ENCODE measurements at regions not wholly inside any gene's neighbourhood (a gene's known extent, or its start where the extent isn't known, plus 50 kb on each side); places are given as distances from the start of the nearest gene placed in this dataset.
"Not testable (repeated sequence)": the region's sequence is repeated elsewhere in the genome, so short reads cannot be mapped to it uniquely, and the experiment has no call there.

GRCh38 chr2:52698408-52698807, 1069.2 kb upstream of the CHAC2 start:
- no peak for DNase-seq (ENCODE audit: low read depth)

- DNase-seq (ENCODE audit: low read depth): no peak
Measured at GRCh38 chr2:52697690-52698089, 1069.9 kb upstream of the CHAC2 start.

GRCh38 chr2:52695731-52696130, 1071.9 kb upstream of the CHAC2 start:
- no peak for DNase-seq (ENCODE audit: low read depth)

GRCh38 chr2:52686935-52687334, 1080.7 kb upstream of the CHAC2 start:
- DNase-seq (ENCODE audit: low read depth): no peak

- DNase-seq (ENCODE audit: low read depth): no peak
Measured at GRCh38 chr2:52676056-52676455, 1091.5 kb upstream of the CHAC2 start.

- no peak for DNase-seq (ENCODE audit: low read depth)
Measured at GRCh38 chr2:52668724-52669123, 1098.9 kb upstream of the CHAC2 start.

- DNase-seq (ENCODE audit: low read depth): no peak
Measured at GRCh38 chr2:52659546-52659945, 1108.1 kb upstream of the CHAC2 start.

GRCh38 chr2:52658598-52658997, 1109.0 kb upstream of the CHAC2 start:
- DNase-seq (ENCODE audit: low read depth): peak; percentile 40

GRCh38 chr2:52639692-52640091, 1127.9 kb upstream of the CHAC2 start:
- no peak for DNase-seq (ENCODE audit: low read depth)

- DNase-seq (ENCODE audit: low read depth): no peak
Measured at GRCh38 chr2:52632543-52632942, 1135.1 kb upstream of the CHAC2 start.

- no peak for DNase-seq (ENCODE audit: low read depth)
Measured at GRCh38 chr2:52629944-52630343, 1137.7 kb upstream of the CHAC2 start.

GRCh38 chr2:52629531-52629930, 1138.1 kb upstream of the CHAC2 start:
- no peak for DNase-seq (ENCODE audit: low read depth)

- no peak for DNase-seq (ENCODE audit: low read depth)
Measured at GRCh38 chr2:52622266-52622665, 1145.3 kb upstream of the CHAC2 start.

GRCh38 chr2:52613064-52613463, 1154.5 kb upstream of the CHAC2 start:
- no peak for DNase-seq (ENCODE audit: low read depth)

- no peak for DNase-seq (ENCODE audit: low read depth)
Measured at GRCh38 chr2:52611759-52612158, 1155.8 kb upstream of the CHAC2 start.

- DNase-seq (ENCODE audit: low read depth): no peak
Measured at GRCh38 chr2:52608030-52608429, 1159.6 kb upstream of the CHAC2 start.

GRCh38 chr2:52597346-52597745, 1170.3 kb upstream of the CHAC2 start:
- no peak for DNase-seq (ENCODE audit: low read depth)

- DNase-seq (ENCODE audit: low read depth): no peak
Measured at GRCh38 chr2:52594026-52594425, 1173.6 kb upstream of the CHAC2 start.

- not testable (repeated sequence) for DNase-seq (ENCODE audit: low read depth)
Measured at GRCh38 chr2:52584071-52584470, 1183.5 kb upstream of the CHAC2 start.

- no peak for DNase-seq (ENCODE audit: low read depth)
Measured at GRCh38 chr2:52572469-52572894, 1195.1 kb upstream of the CHAC2 start.

GRCh38 chr2:52571380-52572347, 1195.9 kb upstream of the CHAC2 start:
- no peak for DNase-seq (ENCODE audit: low read depth)

- DNase-seq (ENCODE audit: low read depth): no peak
Measured at GRCh38 chr2:52570716-52571115, 1196.9 kb upstream of the CHAC2 start.

- no peak for DNase-seq (ENCODE audit: low read depth)
Measured at GRCh38 chr2:52563151-52563550, 1204.5 kb upstream of the CHAC2 start.

GRCh38 chr2:52558265-52558664, 1209.3 kb upstream of the CHAC2 start:
- no peak for DNase-seq (ENCODE audit: low read depth)

All from stromal cell of bone marrow (primary cell).